SIG-M5 treated with dmso at 0.1 percent for 504 hours (cell line): ENCODE measurements at regions not wholly inside any gene's neighbourhood (a gene's known extent, or its start where the extent isn't known, plus 50 kb on each side); places are given as distances from the start of the nearest gene placed in this dataset.

Source experiments
- DNase-seq: peaks from one replicate; lab custom pipeline; 2025; ENCODE audit not compliant: unreplicated experiment; lab: John Stamatoyannopoulos, UW

- no peak for DNase-seq
Measured at GRCh38 chr4:45985038-45985437, 138.8 kb downstream of the GABRG1 start.

GRCh38 chr4:45971108-45971507 lies 152.7 kb downstream of the GABRG1 start:
- DNase-seq = no peak

GRCh38 chr4:45957353-45957752 lies 166.5 kb downstream of the GABRG1 start:
- no peak for DNase-seq

- DNase-seq = no peak
Measured at GRCh38 chr4:45954276-45954675, 169.6 kb downstream of the GABRG1 start.

- DNase-seq = no peak
Measured at GRCh38 chr4:45951153-45951552, 172.7 kb downstream of the GABRG1 start.

- no peak for DNase-seq
Measured at GRCh38 chr4:45946699-45947098, 177.2 kb downstream of the GABRG1 start.

- no peak for DNase-seq
Measured at GRCh38 chr4:45944000-45944399, 179.9 kb downstream of the GABRG1 start.

- DNase-seq = no peak
Measured at GRCh38 chr4:45939056-45939455, 184.8 kb downstream of the GABRG1 start.

- DNase-seq = no peak
Measured at GRCh38 chr4:45931154-45931553, 192.7 kb downstream of the GABRG1 start.

GRCh38 chr4:45927641-45928040 lies 196.2 kb downstream of the GABRG1 start:
- DNase-seq = no peak

GRCh38 chr4:45925809-45926208 lies 198.0 kb downstream of the GABRG1 start:
- no peak for DNase-seq

GRCh38 chr4:45920861-45921260 lies 203.0 kb downstream of the GABRG1 start:
- no peak for DNase-seq

GRCh38 chr4:45910511-45910910 lies 213.3 kb downstream of the GABRG1 start:
- DNase-seq = no peak

GRCh38 chr4:45897946-45898585 lies 225.8 kb downstream of the GABRG1 start:
- no peak for DNase-seq

- no peak for DNase-seq
Measured at GRCh38 chr4:45883421-45883820, 240.4 kb downstream of the GABRG1 start.

- no peak for DNase-seq
Measured at GRCh38 chr4:45876235-45876890, 247.5 kb downstream of the GABRG1 start.

GRCh38 chr4:45869184-45869583 lies 254.7 kb downstream of the GABRG1 start:
- no peak for DNase-seq

- no peak for DNase-seq
Measured at GRCh38 chr4:45865781-45866180, 258.1 kb downstream of the GABRG1 start.

GRCh38 chr4:45855857-45856256 lies 268.0 kb downstream of the GABRG1 start:
- no peak for DNase-seq

GRCh38 chr4:45846016-45846415 lies 277.8 kb downstream of the GABRG1 start:
- no peak for DNase-seq

GRCh38 chr4:45841791-45842190 lies 282.1 kb downstream of the GABRG1 start:
- DNase-seq = no peak

- DNase-seq = no peak
Measured at GRCh38 chr4:45831692-45832091, 292.2 kb downstream of the GABRG1 start.

GRCh38 chr4:45803994-45804393 lies 319.9 kb downstream of the GABRG1 start:
- no peak for DNase-seq
